ENCODE measurements at regions not wholly inside any gene's neighbourhood (a gene's known extent, or its start where the extent isn't known, plus 50 kb on each side); places are given as distances from the start of the nearest gene placed in this dataset.
"Not testable (repeated sequence)": the region's sequence is repeated elsewhere in the genome, so short reads cannot be mapped to it uniquely, and the experiment has no call there.

DNA sequence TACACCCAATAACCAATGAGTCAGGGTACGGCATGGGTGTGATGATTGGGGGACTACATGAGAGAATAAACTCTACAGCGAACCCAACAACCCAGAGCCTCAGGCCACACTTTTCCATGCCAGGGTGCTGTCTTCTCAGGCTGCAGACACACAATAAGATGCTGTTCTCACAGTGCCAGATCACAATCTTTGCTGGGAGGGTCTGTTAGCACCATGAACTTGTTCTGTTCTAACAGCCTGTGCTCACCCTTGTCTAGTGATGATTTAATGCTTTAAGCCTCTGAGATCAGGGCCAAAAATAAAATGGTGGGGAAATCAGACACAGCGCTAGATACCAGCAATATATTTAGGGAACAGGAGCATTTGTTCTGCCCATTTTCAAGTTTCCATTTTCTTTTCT is 621.9 kb upstream of the TBX3 start:
- no peaks in the 10 kb centered on the region for H3K9me3 ChIP-seq
- H3K36me3 ChIP-seq = no peaks in the 10 kb centered on the region
- TF ChIP-seq Cebpa-rat (IDR thresholded peaks at IDR 0.05) = no peak
- no peak overlapping the region for H3K4me2 ChIP-seq
- no peak overlapping the region for H3K4me3 ChIP-seq
- H3K27ac ChIP-seq = no peak overlapping the region
- no peak overlapping the region for H3K9ac ChIP-seq
- H3K27me3 ChIP-seq = no peaks in the 10 kb centered on the region
- peaks cover 8% of the 10 kb centered on the region; the same call in 1 of the 2 replicates for H3K4me1 ChIP-seq
- H4K20me1 ChIP-seq = no peaks in the 10 kb centered on the region

DNA sequence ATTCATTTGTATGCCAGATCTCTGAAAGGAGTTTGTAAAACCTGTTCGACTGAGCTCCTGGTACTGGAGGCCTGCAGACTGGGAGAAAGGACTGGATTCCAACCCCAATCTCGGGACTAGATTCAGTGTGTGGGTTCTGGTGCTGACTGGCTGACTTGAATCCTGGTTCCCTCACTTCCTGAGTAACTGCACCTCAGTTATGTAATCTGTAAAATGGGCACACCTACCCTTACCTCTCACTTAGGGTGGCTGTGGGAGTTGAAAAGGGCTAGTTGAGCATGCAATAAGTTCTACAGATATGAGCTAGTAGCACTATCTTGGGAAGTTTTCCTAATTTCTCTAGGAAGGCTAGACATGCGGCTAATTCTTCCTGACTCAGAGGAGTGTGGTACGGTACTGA is 621.3 kb upstream of the TBX3 start:
- no peak for TF ChIP-seq Cebpa-rat (IDR thresholded peaks at IDR 0.05)
- Histone ChIP-seq H4K20me1 (no peaks in the 10 kb centered on the region), H3K27ac (no peak overlapping the region), H3K9me3 (no peaks in the 10 kb centered on the region), H3K4me3 (no peak overlapping the region), H3K27me3 (no peaks in the 10 kb centered on the region), H3K4me2 (no peak overlapping the region), H3K9ac (no peak overlapping the region), H3K36me3 (no peaks in the 10 kb centered on the region), H3K4me1 (peaks cover 8% of the 10 kb centered on the region; the same call in 1 of the 2 replicates)

- Histone ChIP-seq H3K4me2 (no peak overlapping the region), H3K4me1 (peaks cover 8% of the 10 kb centered on the region; the same call in 1 of the 2 replicates), H3K4me3 (no peak overlapping the region), H3K36me3 (no peaks in the 10 kb centered on the region), H3K27me3 (no peaks in the 10 kb centered on the region), H3K9ac (no peak overlapping the region), H3K27ac (no peak overlapping the region), H4K20me1 (no peaks in the 10 kb centered on the region), H3K9me3 (no peaks in the 10 kb centered on the region)
- no peak for TF ChIP-seq Cebpa-rat (IDR thresholded peaks at IDR 0.05)
These were observed 619.8 kb upstream of the TBX3 start for GRCh38 chr12:115303723-115304309.

- H3K4me3 ChIP-seq = no peak overlapping the region
- no peak overlapping the region for H3K27ac ChIP-seq
- no peak overlapping the region for H3K9ac ChIP-seq
- no peaks in the 10 kb centered on the region for H3K27me3 ChIP-seq
- no peaks in the 10 kb centered on the region for H3K36me3 ChIP-seq
- TF ChIP-seq Cebpa-rat (IDR thresholded peaks at IDR 0.05) = no peak
- no peaks in the 10 kb centered on the region for H4K20me1 ChIP-seq
- H3K4me2 ChIP-seq = no peak overlapping the region
- H3K9me3 ChIP-seq = no peaks in the 10 kb centered on the region
- H3K4me1 ChIP-seq = no peaks in the 10 kb centered on the region
These were observed 613.5 kb upstream of the TBX3 start for GRCh38 chr12:115297445-115297844.

DNA sequence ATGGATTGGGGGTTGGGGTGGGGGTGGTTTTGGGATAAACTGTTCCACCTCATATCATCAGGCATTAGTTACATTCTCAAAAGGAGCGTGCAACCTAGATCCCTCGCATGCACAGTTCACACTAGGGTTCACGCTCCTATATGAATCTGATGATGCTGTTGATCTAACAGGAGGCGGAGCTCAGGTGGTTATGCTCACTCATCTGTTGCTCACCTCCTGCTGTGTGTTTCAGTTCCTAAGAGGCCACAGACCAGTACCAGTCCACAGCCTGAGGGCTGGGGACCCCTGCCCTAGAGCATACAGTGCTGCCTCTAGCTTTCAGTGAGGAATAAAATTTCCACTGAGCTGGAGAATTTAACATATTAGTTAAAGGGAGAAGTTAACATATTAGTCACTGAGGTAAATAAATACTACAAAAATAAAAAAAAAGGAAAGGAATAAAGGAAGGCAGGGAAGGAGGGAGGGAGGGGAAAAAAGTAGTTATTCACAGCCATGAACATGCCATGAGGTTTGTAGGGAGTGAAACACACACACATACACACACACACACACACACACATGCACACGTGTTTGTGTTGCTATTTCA is 612.7 kb upstream of the TBX3 start:
- no peak overlapping the region for H3K4me2 ChIP-seq
- H4K20me1 ChIP-seq = no peaks in the 10 kb centered on the region
- H3K27ac ChIP-seq = no peak overlapping the region
- H3K4me1 ChIP-seq = no peaks in the 10 kb centered on the region
- no peak overlapping the region for H3K9ac ChIP-seq
- H3K9me3 ChIP-seq = no peaks in the 10 kb centered on the region
- no peak overlapping the region for H3K4me3 ChIP-seq
- no peaks in the 10 kb centered on the region for H3K27me3 ChIP-seq
- TF ChIP-seq Cebpa-rat (IDR thresholded peaks at IDR 0.05) = no peak
- H3K36me3 ChIP-seq = no peaks in the 10 kb centered on the region

- Histone ChIP-seq H3K9ac (no peak overlapping the region), H3K27me3 (no peaks in the 10 kb centered on the region), H3K4me1 (no peaks in the 10 kb centered on the region), H4K20me1 (no peaks in the 10 kb centered on the region), H3K27ac (no peak overlapping the region), H3K4me2 (no peak overlapping the region), H3K36me3 (no peaks in the 10 kb centered on the region), H3K4me3 (no peak overlapping the region), H3K9me3 (no peaks in the 10 kb centered on the region)
- TF ChIP-seq Cebpa-rat (IDR thresholded peaks at IDR 0.05) = no peak
These were observed 611.9 kb upstream of the TBX3 start for GRCh38 chr12:115295886-115296285.

DNA sequence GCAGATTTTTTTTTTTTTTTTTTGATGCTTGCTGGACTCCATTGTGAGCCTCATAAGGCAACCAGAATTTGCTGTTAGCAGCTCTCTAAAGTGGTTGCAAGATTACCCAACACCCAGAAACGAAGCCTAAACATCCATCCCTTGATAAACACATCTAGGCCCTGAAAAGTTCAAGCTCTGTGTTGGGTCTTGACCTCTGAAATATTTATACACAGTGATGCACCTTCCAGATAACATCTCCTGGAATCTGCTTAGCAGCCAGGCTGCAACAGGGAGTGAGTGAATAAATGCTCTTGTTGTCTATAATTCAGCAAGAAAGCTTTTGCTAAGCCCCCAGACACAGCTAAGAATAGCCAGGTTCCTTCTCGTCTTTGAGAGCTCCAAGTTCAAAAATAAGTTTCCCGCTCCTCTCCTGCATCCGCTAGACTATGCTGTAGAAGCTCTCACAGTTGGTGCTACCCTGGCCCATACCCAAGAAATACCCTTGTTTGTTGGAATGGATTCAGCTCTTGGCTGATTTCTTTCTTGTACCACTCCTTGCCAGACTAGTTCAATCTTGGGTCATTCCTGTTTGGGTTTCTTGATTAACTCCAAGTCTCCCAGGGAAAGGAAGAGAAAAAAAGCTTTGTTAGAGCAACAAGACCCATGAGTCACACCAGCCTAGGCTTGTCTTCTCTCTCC is 610.6 kb upstream of the TBX3 start:
- Histone ChIP-seq H4K20me1 (no peaks in the 10 kb centered on the region), H3K9me3 (no peaks in the 10 kb centered on the region), H3K4me2 (no peak overlapping the region), H3K9ac (no peak overlapping the region), H3K4me1 (no peaks in the 10 kb centered on the region), H3K4me3 (no peak overlapping the region), H3K27ac (no peak overlapping the region), H3K27me3 (no peaks in the 10 kb centered on the region), H3K36me3 (no peaks in the 10 kb centered on the region)
- TF ChIP-seq Cebpa-rat (IDR thresholded peaks at IDR 0.05) = no peak

- H3K4me3 ChIP-seq, H3K4me2 ChIP-seq, H3K27ac ChIP-seq, H3K4me1 ChIP-seq, H3K9me3 ChIP-seq, H3K9ac ChIP-seq, H3K27me3 ChIP-seq, H3K36me3 ChIP-seq, H4K20me1 ChIP-seq: not testable (repeated sequence)
These were observed 601.5 kb upstream of the TBX3 start for GRCh38 chr12:115285429-115285828.

GRCh38 chr12:115273456-115273855 is 589.5 kb upstream of the TBX3 start:
- Histone ChIP-seq H3K27ac (no peak overlapping the region), H3K9me3 (no peaks in the 10 kb centered on the region), H3K4me3 (no peak overlapping the region), H3K36me3 (no peaks in the 10 kb centered on the region), H3K4me1 (no peaks in the 10 kb centered on the region), H3K9ac (no peak overlapping the region), H3K27me3 (no peaks in the 10 kb centered on the region), H3K4me2 (no peak overlapping the region), H4K20me1 (no peaks in the 10 kb centered on the region)
- no peak for TF ChIP-seq Cebpa-rat (IDR thresholded peaks at IDR 0.05)

GRCh38 chr12:115268451-115268850 is 584.5 kb upstream of the TBX3 start:
- Histone ChIP-seq H3K9me3 (no peaks in the 10 kb centered on the region), H3K27ac (no peak overlapping the region), H3K9ac (no peak overlapping the region), H3K27me3 (no peaks in the 10 kb centered on the region), H3K4me3 (no peak overlapping the region), H3K4me1 (no peaks in the 10 kb centered on the region), H4K20me1 (no peaks in the 10 kb centered on the region), H3K36me3 (no peaks in the 10 kb centered on the region), H3K4me2 (no peak overlapping the region)
- TF ChIP-seq Cebpa-rat (IDR thresholded peaks at IDR 0.05) = no peak

Measured in BLaER1 (cell line).